Mesenchymal stem cell (in vitro differentiated cells and primary cell): ENCODE measurements at regions not wholly inside any gene's neighbourhood (a gene's known extent, or its start where the extent isn't known, plus 50 kb on each side); places are given as distances from the start of the nearest gene placed in this dataset.
"Not testable (repeated sequence)": the region's sequence is repeated elsewhere in the genome, so short reads cannot be mapped to it uniquely, and the experiment has no call there.

ENCODE experiments used
- DNase-seq: peaks from one replicate; pipeline ENCODE4 v3.0.0-alpha.2; 2013
- H2AFZ ChIP-seq: one replicate; pipeline ENCODE4 v1.6.1; 2013; ENCODE audit warnings: low read depth, mild to moderate bottlenecking, control low read depth, inconsistent platforms, low read length, moderate library complexity
- H2AK5ac ChIP-seq: 2 replicates; pipeline ENCODE4 v1.6.1; 2013; ENCODE audit warnings: low read length, moderate library complexity, mild to moderate bottlenecking, inconsistent platforms; ENCODE audit not compliant: severe bottlenecking
- H2BK120ac ChIP-seq: one replicate; pipeline ENCODE4 v1.6.1; 2013; ENCODE audit warnings: low read depth, mild to moderate bottlenecking, inconsistent platforms, low read length, moderate library complexity
- H2BK12ac ChIP-seq, 2 experiments: one replicate each; pipeline ENCODE4 v1.6.1; 2013; ENCODE audit warnings: inconsistent platforms in 2 of 2, low read length in 2 of 2, mild to moderate bottlenecking in 2 of 2, moderate library complexity in 2 of 2, control low read depth in 1 of 2
- H2BK15ac ChIP-seq: one replicate; pipeline ENCODE4 v1.6.1; 2013; ENCODE audit warnings: mild to moderate bottlenecking, low read depth, inconsistent platforms; ENCODE audit not compliant: poor library complexity, severe bottlenecking
- H2BK5ac ChIP-seq: 2 replicates; pipeline ENCODE4 v1.6.1; 2013; ENCODE audit warnings: low read depth, mild to moderate bottlenecking, low read length, control low read depth, inconsistent platforms; ENCODE audit not compliant: poor library complexity, severe bottlenecking
- H3K14ac ChIP-seq, 2 experiments: one replicate each; pipeline ENCODE4 v1.6.1; 2013; ENCODE audit warnings: inconsistent platforms in 2 of 2, low read length in 2 of 2, control low read depth in 1 of 2, mild to moderate bottlenecking in 1 of 2, moderate library complexity in 1 of 2
- H3K18ac ChIP-seq, 2 experiments: one replicate each; pipeline ENCODE4 v1.6.1; 2013; ENCODE audit warnings: inconsistent platforms in 2 of 2, low read length in 2 of 2, control low read depth in 1 of 2, low read depth in 1 of 2, mild to moderate bottlenecking in 1 of 2
- H3K23ac ChIP-seq, 2 experiments: one replicate each; pipeline ENCODE4 v1.6.1; 2013; ENCODE audit warnings: inconsistent platforms in 2 of 2, low read length in 2 of 2, mild to moderate bottlenecking in 2 of 2, moderate library complexity in 2 of 2, control low read depth in 1 of 2
- H3K27ac ChIP-seq: 2 replicates; pipeline ENCODE4 v1.5.1; 2013; ENCODE audit warnings: mild to moderate bottlenecking, moderate library complexity, low read length, control low read depth, inconsistent platforms; ENCODE audit not compliant: poor library complexity, severe bottlenecking
- H3K27me3 ChIP-seq, 2 experiments: 2 replicates each; pipeline versions ENCODE4 v1.6.1 to v1.7.0; 2013; ENCODE audit warnings: low read length in 2 of 2, mild to moderate bottlenecking in 2 of 2, moderate library complexity in 2 of 2, control low read depth in 1 of 2, inconsistent platforms in 1 of 2; ENCODE audit not compliant: control insufficient read depth in 1 of 2, insufficient read depth in 1 of 2
- H3K36me3 ChIP-seq, 2 experiments: 2 replicates each; pipeline versions ENCODE4 v1.6.1 to v1.7.0; 2013; ENCODE audit warnings: low read length in 2 of 2, control low read depth in 1 of 2, inconsistent platforms in 1 of 2, low read depth in 1 of 2, mild to moderate bottlenecking in 1 of 2; ENCODE audit not compliant: insufficient read depth in 2 of 2, control insufficient read depth in 1 of 2
- H3K4ac ChIP-seq, 2 experiments: one replicate each; pipeline ENCODE4 v1.6.1; 2013; ENCODE audit warnings: inconsistent platforms in 2 of 2, low read length in 2 of 2, mild to moderate bottlenecking in 2 of 2, moderate library complexity in 2 of 2, control low read depth in 1 of 2, low read depth in 1 of 2
- H3K4me1 ChIP-seq: 2 replicates; pipeline ENCODE4 v1.6.1; 2013; ENCODE audit warnings: low read depth, low read length, control low read depth; ENCODE audit not compliant: control insufficient read depth, insufficient read depth
- H3K4me2 ChIP-seq: 2 replicates; pipeline ENCODE4 v1.6.1; 2013; ENCODE audit warnings: low read length, mild to moderate bottlenecking, inconsistent platforms; ENCODE audit not compliant: poor library complexity, severe bottlenecking
- H3K4me3 ChIP-seq, 2 experiments: 2 replicates each; pipeline versions ENCODE4 v1.5.1 to v1.7.0; 2013; ENCODE audit warnings: low read length in 2 of 2, mild to moderate bottlenecking in 2 of 2, control low read depth in 1 of 2, low read depth in 1 of 2; ENCODE audit not compliant: insufficient read depth in 1 of 2
- H3K79me1 ChIP-seq: replicated peaks from 2 replicates; pipeline ENCODE4 v1.6.1; 2013; ENCODE audit warnings: mild to moderate bottlenecking, control low read depth, low read length, inconsistent platforms; ENCODE audit not compliant: poor library complexity, severe bottlenecking
- H3K9ac ChIP-seq: 2 replicates; pipeline ENCODE4 v1.7.0; 2013; ENCODE audit warnings: mild to moderate bottlenecking, low read length, moderate library complexity
- H3K9me3 ChIP-seq: 2 replicates; pipeline ENCODE4 v1.7.0; 2013; ENCODE audit warnings: mild to moderate bottlenecking, low read length; ENCODE audit not compliant: control insufficient read depth
- H4K8ac ChIP-seq: one replicate; pipeline ENCODE4 v1.6.1; 2013; ENCODE audit warnings: inconsistent platforms, mild to moderate bottlenecking, low read length, moderate library complexity
- H4K91ac ChIP-seq: one replicate; pipeline ENCODE4 v1.6.1; 2013; ENCODE audit warnings: mild to moderate bottlenecking, low read length, inconsistent platforms
- WGBS: methylation state at CpG from one replicate; pipeline ENCODE4 v1.1.7; 2013; ENCODE audit warnings: mixed read lengths; 5-methylcytosine and 5-hydroxymethylcytosine counted together

DNA sequence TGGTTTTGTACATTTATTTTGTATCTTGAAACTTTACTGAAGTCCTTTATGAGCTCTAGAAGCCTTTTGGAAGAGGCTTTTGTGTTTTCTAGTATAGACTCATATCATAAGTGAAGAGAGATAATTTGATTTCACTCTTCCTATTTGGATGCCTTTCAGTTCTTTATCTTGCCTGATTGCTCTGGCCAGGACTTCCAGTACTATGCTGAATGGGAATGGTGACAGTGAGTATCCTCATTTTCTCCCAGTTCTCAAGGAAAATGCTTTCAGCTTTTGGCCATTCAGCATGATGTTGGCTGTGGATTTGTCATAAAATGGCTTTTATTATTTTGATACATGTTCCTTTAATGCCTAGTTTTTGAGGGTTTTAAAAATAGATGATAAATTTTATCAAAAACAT lies 1061.3 kb downstream of the STPG2 start:
- Histone ChIP-seq H3K27ac (no peak overlapping the region), H2AFZ (no peak overlapping the region), H2AK5ac (no peak overlapping the region), H3K4ac (no peak overlapping the region), H3K36me3 (no peaks in the 10 kb centered on the region), H2BK15ac (no peak overlapping the region), H3K4me1 (no peaks in the 10 kb centered on the region), H3K14ac (no peak overlapping the region), H2BK120ac (no peak overlapping the region), H3K4me2 (no peak overlapping the region), H3K23ac (no peak overlapping the region), H3K79me1 (no peaks in the 10 kb centered on the region), H3K4me3 (no peak overlapping the region), H2BK5ac (no peak overlapping the region), H4K91ac (no peak overlapping the region), H3K18ac (no peak overlapping the region), H3K9ac (no peak overlapping the region), H2BK12ac (no peak overlapping the region), H3K27me3 (no peaks in the 10 kb centered on the region), H3K9me3 (no peaks in the 10 kb centered on the region), H4K8ac (no peak overlapping the region)
- no peak for DNase-seq

DNA sequence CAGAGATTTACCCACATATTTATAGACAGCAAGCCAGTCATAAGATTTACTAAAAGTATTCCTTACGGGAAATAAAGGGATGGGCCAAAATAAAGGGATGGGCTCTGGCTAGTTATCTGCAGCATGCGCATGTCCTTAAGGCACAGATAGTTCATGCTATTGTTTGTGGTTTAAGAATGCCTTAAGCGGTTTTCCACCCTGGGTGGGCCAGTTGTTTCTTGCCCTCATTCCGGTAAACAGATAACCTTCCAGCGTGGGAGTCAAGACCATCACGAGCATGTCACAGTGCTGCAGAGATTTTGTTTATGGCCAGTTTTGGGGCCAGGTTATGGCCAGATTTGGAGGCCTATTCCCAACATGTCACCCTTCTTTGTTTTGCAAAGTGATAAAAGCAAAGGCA lies 1046.2 kb downstream of the STPG2 start:
- H3K14ac ChIP-seq, H3K4ac ChIP-seq, H3K4me1 ChIP-seq, H3K79me1 ChIP-seq, H4K91ac ChIP-seq, H3K36me3 ChIP-seq, H4K8ac ChIP-seq, H2BK12ac ChIP-seq, H2AK5ac ChIP-seq, H2BK120ac ChIP-seq, DNase-seq, H3K27me3 ChIP-seq, H3K27ac ChIP-seq, H3K9ac ChIP-seq, H2AFZ ChIP-seq, H3K4me3 ChIP-seq, H3K23ac ChIP-seq, H2BK15ac ChIP-seq, H3K4me2 ChIP-seq, H2BK5ac ChIP-seq, H3K9me3 ChIP-seq, H3K18ac ChIP-seq: not testable (repeated sequence)
- WGBS, result 80% methylated on average over 6 of the region's 6 CpGs

- H2BK15ac ChIP-seq, H3K4ac ChIP-seq, H3K9me3 ChIP-seq, H2BK12ac ChIP-seq, H3K23ac ChIP-seq, H4K8ac ChIP-seq, H3K18ac ChIP-seq, H3K4me1 ChIP-seq, H3K4me2 ChIP-seq, H2BK5ac ChIP-seq, H3K27me3 ChIP-seq, H3K79me1 ChIP-seq, H4K91ac ChIP-seq, DNase-seq, H2BK120ac ChIP-seq, H3K4me3 ChIP-seq, H2AFZ ChIP-seq, H3K9ac ChIP-seq, H3K36me3 ChIP-seq, H3K27ac ChIP-seq, H3K14ac ChIP-seq, H2AK5ac ChIP-seq: not testable (repeated sequence)
- WGBS, result 80% methylated on average over 6 of the region's 7 CpGs
These were observed 1042.1 kb downstream of the STPG2 start for GRCh38 chr4:97101171-97101570.

GRCh38 chr4:97103252-97103651 lies 1040.0 kb downstream of the STPG2 start:
- H4K91ac ChIP-seq, result no peak overlapping the region
- no peaks in the 10 kb centered on the region for H3K27me3 ChIP-seq
- no peak overlapping the region for H3K9ac ChIP-seq
- 83% methylated on average over 2 of the region's 2 CpGs for WGBS
- H3K36me3 ChIP-seq, result no peaks in the 10 kb centered on the region
- H3K9me3 ChIP-seq, result no peaks in the 10 kb centered on the region
- H2AFZ ChIP-seq, result no peak overlapping the region
- no peaks in the 10 kb centered on the region for H3K79me1 ChIP-seq
- no peak for DNase-seq
- no peak overlapping the region for H2BK15ac ChIP-seq
- H3K4me3 ChIP-seq, result no peak overlapping the region
- no peak overlapping the region for H3K18ac ChIP-seq
- H3K4me1 ChIP-seq, result no peaks in the 10 kb centered on the region
- H4K8ac ChIP-seq, result no peak overlapping the region
- H3K27ac ChIP-seq, result no peak overlapping the region
- no peak overlapping the region for H3K14ac ChIP-seq
- H3K23ac ChIP-seq, result no peak overlapping the region
- no peak overlapping the region for H2BK120ac ChIP-seq
- no peak overlapping the region for H2AK5ac ChIP-seq
- H3K4ac ChIP-seq, result no peak overlapping the region
- no peak overlapping the region for H3K4me2 ChIP-seq
- no peak overlapping the region for H2BK12ac ChIP-seq
- no peak overlapping the region for H2BK5ac ChIP-seq
